CD8-positive, alpha-beta memory T cell (primary cell): ENCODE measurements at regions not wholly inside any gene's neighbourhood (a gene's known extent, or its start where the extent isn't known, plus 50 kb on each side); places are given as distances from the start of the nearest gene placed in this dataset.

ENCODE experiments used
- CTCF ChIA-PET: fragments of 350-600 bp; sonication (Branson Sonifier 250); formaldehyde crosslinking; loops from one replicate; lab custom pipeline; 2021; ENCODE audit warnings: antibody characterized with exemption; lab: Charles Lee
- POLR2A ChIA-PET: fragments of 350-600 bp; sonication (Branson Sonifier 250); formaldehyde crosslinking; loops from one replicate; lab custom pipeline; 2021; ENCODE audit warnings: antibody characterized with exemption; lab: Charles Lee
- DNase-seq, 5 donors: peaks; one replicate each; pipeline versions ENCODE4 v3.0.0 to v3.0.0-alpha.2; 2020 to 2022; ENCODE audit warnings: mixed read lengths in 1 of 5
- H3K27ac ChIP-seq: one replicate; pipeline ENCODE4 v1.7.0; 2013; ENCODE audit warnings: low read depth, mild to moderate bottlenecking, low read length, moderate library complexity
- H3K27me3 ChIP-seq: 2 replicates; pipeline ENCODE4 v1.7.0; 2013; ENCODE audit warnings: low read length, mild to moderate bottlenecking; ENCODE audit not compliant: insufficient read depth, poor library complexity, severe bottlenecking
- H3K36me3 ChIP-seq: 2 replicates; pipeline ENCODE4 v1.7.0; 2013; ENCODE audit warnings: mild to moderate bottlenecking, low read length, moderate library complexity; ENCODE audit not compliant: insufficient read depth
- H3K4me1 ChIP-seq: 2 replicates; pipeline ENCODE4 v1.7.0; 2013; ENCODE audit warnings: mild to moderate bottlenecking, low read length, moderate library complexity; ENCODE audit not compliant: insufficient read depth
- H3K4me3 ChIP-seq: 2 replicates; pipeline ENCODE4 v1.7.0; 2013; ENCODE audit warnings: mild to moderate bottlenecking, low read length
- H3K9me3 ChIP-seq: 2 replicates; pipeline ENCODE4 v1.7.0; 2013; ENCODE audit warnings: mild to moderate bottlenecking, low read length
- H3K27ac Mint-ChIP-seq, 8 donors: one replicate each; pipeline ENCODE4 v1.8.0; 2020 to 2021; ENCODE audit warnings: mixed read lengths in 8 of 8, mild to moderate bottlenecking in 6 of 8, inconsistent platforms in 3 of 8, moderate library complexity in 3 of 8
- H3K27me3 Mint-ChIP-seq, 2 donors: one replicate each; pipeline ENCODE4 v1.8.0; 2020 to 2021; ENCODE audit warnings: mixed read lengths in 2 of 2, mild to moderate bottlenecking in 1 of 2, moderate library complexity in 1 of 2
- H3K36me3 Mint-ChIP-seq, 3 donors: one replicate each; pipeline ENCODE4 v1.8.0; 2020 to 2021; ENCODE audit warnings: mixed read lengths in 3 of 3, inconsistent platforms in 1 of 3, mild to moderate bottlenecking in 1 of 3
- H3K4me1 Mint-ChIP-seq, 3 donors: one replicate each; pipeline ENCODE4 v1.8.0; 2020 to 2021; ENCODE audit warnings: mixed read lengths in 3 of 3, inconsistent platforms in 1 of 3, mild to moderate bottlenecking in 1 of 3
- H3K4me3 Mint-ChIP-seq, 7 donors: one replicate each; pipeline ENCODE4 v1.8.0; 2020 to 2021; ENCODE audit warnings: mixed read lengths in 7 of 7, mild to moderate bottlenecking in 6 of 7, moderate library complexity in 4 of 7, inconsistent platforms in 2 of 7
- H3K9me3 Mint-ChIP-seq, 5 donors: one replicate each; pipeline ENCODE4 v1.8.0; 2020 to 2022; ENCODE audit warnings: mixed read lengths in 5 of 5, mild to moderate bottlenecking in 3 of 5, moderate library complexity in 2 of 5, inconsistent platforms in 1 of 5

DNA sequence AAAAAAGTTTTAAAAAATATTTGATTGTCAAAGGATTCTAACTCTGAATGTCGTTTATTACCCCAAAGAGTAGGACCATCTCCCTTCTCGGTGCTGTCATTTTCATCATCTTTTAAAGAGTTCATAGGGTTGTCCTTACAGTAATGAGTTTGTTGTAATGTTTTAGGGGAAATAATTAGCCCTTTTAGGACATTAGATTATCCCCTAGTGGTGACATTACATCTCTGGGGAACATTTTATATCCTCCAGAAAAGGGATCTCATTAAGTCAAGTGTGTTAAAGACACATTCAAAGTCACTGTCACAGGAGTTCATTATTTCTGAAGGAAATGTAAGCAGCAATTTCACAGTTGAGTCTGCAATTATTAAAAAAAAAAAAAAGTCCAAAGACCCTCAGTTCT lies 99.3 kb upstream of the GJB6 start:
- ChIA-PET POLR2A (no interaction called here), CTCF (no interaction called here)
- H3K27ac Mint-ChIP-seq: no peak overlapping the region
- no peak overlapping the region for H3K4me3 ChIP-seq
- peaks cover 9 to 28% of the 10 kb centered on the region in 2 donors for H3K27me3 Mint-ChIP-seq
- no peaks in the 10 kb centered on the region for H3K4me1 Mint-ChIP-seq
- no peak overlapping the region for H3K27ac ChIP-seq
- H3K4me1 ChIP-seq: no peaks in the 10 kb centered on the region
- no peaks in the 10 kb centered on the region for H3K9me3 ChIP-seq
- H3K4me3 Mint-ChIP-seq: no peak overlapping the region
- H3K27me3 ChIP-seq: no peaks in the 10 kb centered on the region
- H3K36me3 ChIP-seq: no peaks in the 10 kb centered on the region
- peaks cover 0 to 7% (median 0%) of the 10 kb centered on the region in 3 donors for H3K36me3 Mint-ChIP-seq
- H3K9me3 Mint-ChIP-seq: peaks cover 0 to 8% (median 4%) of the 10 kb centered on the region in 5 donors
- no peak for DNase-seq

DNA sequence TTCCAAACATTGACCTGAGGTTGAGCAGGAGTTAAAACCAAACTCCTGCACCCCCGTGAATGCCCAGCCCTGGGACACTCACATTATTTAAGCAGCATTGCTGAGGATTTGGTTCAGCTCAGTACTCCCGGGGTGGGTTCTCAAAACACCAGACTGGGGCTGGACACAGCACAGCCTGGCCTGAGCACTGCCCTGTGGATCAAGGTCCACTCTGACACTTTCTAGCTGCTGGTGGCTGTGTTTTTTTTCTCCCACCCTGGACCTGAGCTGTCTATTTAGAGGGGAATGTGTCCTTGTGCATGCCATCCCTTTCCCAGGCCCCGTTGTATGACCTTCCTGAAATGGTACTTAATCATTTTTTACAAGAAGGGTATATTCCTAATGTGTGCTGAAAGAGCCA lies 94.7 kb upstream of the GJB6 start:
- Mint-ChIP-seq H3K4me3 (no peak overlapping the region), H3K9me3 (peaks cover 8 to 24% (median 20%) of the 10 kb centered on the region in 5 donors), H3K4me1 (no peaks in the 10 kb centered on the region), H3K27me3 (peaks cover 10 to 43% of the 10 kb centered on the region in 2 donors), H3K36me3 (peaks cover 0 to 13% (median 0%) of the 10 kb centered on the region in 3 donors), H3K27ac (no peak overlapping the region)
- no peaks in the 10 kb centered on the region for H3K4me1 ChIP-seq
- ChIA-PET CTCF (no interaction called here), POLR2A (no interaction called here)
- H3K9me3 ChIP-seq: no peaks in the 10 kb centered on the region
- H3K36me3 ChIP-seq: no peaks in the 10 kb centered on the region
- no peak for DNase-seq
- no peak overlapping the region for H3K4me3 ChIP-seq
- no peaks in the 10 kb centered on the region for H3K27me3 ChIP-seq
- H3K27ac ChIP-seq: no peak overlapping the region

GRCh38 chr13:20326276-20326675 lies 94.2 kb upstream of the GJB6 start:
- no peak overlapping the region for H3K4me3 ChIP-seq
- no peak overlapping the region for H3K27ac Mint-ChIP-seq
- H3K9me3 ChIP-seq: no peaks in the 10 kb centered on the region
- CTCF ChIA-PET: no interaction called here
- H3K27ac ChIP-seq: no peak overlapping the region
- POLR2A ChIA-PET: no interaction called here
- peaks cover 10 to 48% of the 10 kb centered on the region in 2 donors for H3K27me3 Mint-ChIP-seq
- no peak for DNase-seq
- peaks cover 8 to 24% (median 20%) of the 10 kb centered on the region in 5 donors for H3K9me3 Mint-ChIP-seq
- H3K36me3 ChIP-seq: no peaks in the 10 kb centered on the region
- H3K36me3 Mint-ChIP-seq: peaks cover 0 to 13% (median 0%) of the 10 kb centered on the region in 3 donors
- H3K27me3 ChIP-seq: no peaks in the 10 kb centered on the region
- H3K4me1 ChIP-seq: no peaks in the 10 kb centered on the region
- H3K4me3 Mint-ChIP-seq: no peak overlapping the region
- no peaks in the 10 kb centered on the region for H3K4me1 Mint-ChIP-seq

DNA sequence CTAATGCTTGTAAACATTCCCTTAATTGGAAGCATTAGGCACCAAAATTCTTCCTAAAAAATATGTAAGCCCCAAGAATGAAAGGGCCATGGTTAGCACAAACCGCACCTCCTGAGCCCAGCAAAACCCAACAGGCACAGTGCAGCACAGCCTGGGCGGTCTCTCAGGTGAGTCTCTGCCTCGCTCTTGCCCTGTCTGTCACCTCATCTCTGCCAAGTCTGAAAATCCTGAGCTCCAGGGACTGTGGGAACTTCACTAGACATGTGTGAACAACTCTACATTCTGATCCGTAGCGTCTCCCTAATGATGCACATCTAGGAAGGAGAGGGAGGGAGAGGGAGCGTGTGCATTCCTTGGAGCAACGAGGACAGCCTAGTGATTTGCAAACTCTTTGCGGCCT lies 88.8 kb upstream of the GJB6 start:
- H3K9me3 ChIP-seq: no peaks in the 10 kb centered on the region
- no peaks in the 10 kb centered on the region for H3K36me3 ChIP-seq
- ChIA-PET POLR2A (no interaction called here), CTCF (no interaction called here)
- H3K27me3 Mint-ChIP-seq: peaks cover 9 to 39% of the 10 kb centered on the region in 2 donors
- peaks cover 0 to 6% (median 0%) of the 10 kb centered on the region in 3 donors for H3K36me3 Mint-ChIP-seq
- peaks cover 8 to 17% (median 14%) of the 10 kb centered on the region in 5 donors for H3K9me3 Mint-ChIP-seq
- no peak overlapping the region for H3K4me3 ChIP-seq
- no peak for DNase-seq
- no peaks in the 10 kb centered on the region for H3K27me3 ChIP-seq
- no peaks in the 10 kb centered on the region for H3K4me1 Mint-ChIP-seq
- H3K27ac Mint-ChIP-seq: no peak overlapping the region
- H3K4me1 ChIP-seq: no peaks in the 10 kb centered on the region
- no peak overlapping the region for H3K4me3 Mint-ChIP-seq
- no peak overlapping the region for H3K27ac ChIP-seq

DNA sequence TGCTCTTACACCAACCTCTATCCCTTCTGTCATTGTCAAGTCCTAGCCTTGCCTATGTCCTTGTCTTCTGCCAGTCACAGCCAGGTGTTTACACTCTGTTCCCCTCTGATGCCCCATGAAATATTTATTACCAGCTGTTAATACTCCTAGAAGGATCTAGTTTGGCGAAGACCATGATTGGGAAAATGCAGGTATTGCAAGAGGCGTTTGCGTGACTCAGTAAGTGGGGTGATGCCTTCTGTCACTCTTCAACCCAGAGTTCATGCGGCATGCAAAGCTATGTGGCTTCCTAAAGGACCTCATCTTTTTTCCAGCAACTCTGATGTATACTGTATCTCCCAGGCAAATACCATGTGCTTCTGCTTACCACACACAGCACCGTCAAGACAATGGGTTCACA lies 81.8 kb upstream of the GJB6 start:
- no peak for DNase-seq
- Histone ChIP-seq H3K4me3 (no peak overlapping the region), H3K27me3 (no peaks in the 10 kb centered on the region), H3K9me3 (no peaks in the 10 kb centered on the region), H3K4me1 (no peaks in the 10 kb centered on the region), H3K36me3 (no peaks in the 10 kb centered on the region), H3K27ac (no peak overlapping the region)
- no peaks in the 10 kb centered on the region for H3K4me1 Mint-ChIP-seq
- H3K36me3 Mint-ChIP-seq: no peaks in the 10 kb centered on the region
- CTCF ChIA-PET: no interaction called here
- peaks cover 7 to 10% of the 10 kb centered on the region in 2 donors for H3K27me3 Mint-ChIP-seq
- no peak overlapping the region for H3K27ac Mint-ChIP-seq
- H3K9me3 Mint-ChIP-seq: no peaks in the 10 kb centered on the region
- POLR2A ChIA-PET: no interaction called here
- H3K4me3 Mint-ChIP-seq: no peak overlapping the region

- CTCF ChIA-PET: interaction anchor here (0.7 kb wide), 1 partner anchor 115 kb away, joined by 4 read pairs; no protein-coding TSS in a partner anchor
- Mint-ChIP-seq H3K4me1 (no peaks in the 10 kb centered on the region), H3K4me3 (no peak overlapping the region), H3K36me3 (peaks cover 0 to 6% (median 0%) of the 10 kb centered on the region in 3 donors), H3K27me3 (peaks cover 7 to 8% of the 10 kb centered on the region in 2 donors), H3K9me3 (peaks cover 7 to 12% (median 11%) of the 10 kb centered on the region in 5 donors), H3K27ac (no peak overlapping the region)
- DNase-seq: no peak
- no peak overlapping the region for H3K27ac ChIP-seq
- no peaks in the 10 kb centered on the region for H3K36me3 ChIP-seq
- H3K27me3 ChIP-seq: no peaks in the 10 kb centered on the region
- H3K9me3 ChIP-seq: no peaks in the 10 kb centered on the region
- no peaks in the 10 kb centered on the region for H3K4me1 ChIP-seq
- POLR2A ChIA-PET: no interaction called here
- no peak overlapping the region for H3K4me3 ChIP-seq
These were observed 80.2 kb upstream of the GJB6 start for GRCh38 chr13:20312292-20312691.

DNA sequence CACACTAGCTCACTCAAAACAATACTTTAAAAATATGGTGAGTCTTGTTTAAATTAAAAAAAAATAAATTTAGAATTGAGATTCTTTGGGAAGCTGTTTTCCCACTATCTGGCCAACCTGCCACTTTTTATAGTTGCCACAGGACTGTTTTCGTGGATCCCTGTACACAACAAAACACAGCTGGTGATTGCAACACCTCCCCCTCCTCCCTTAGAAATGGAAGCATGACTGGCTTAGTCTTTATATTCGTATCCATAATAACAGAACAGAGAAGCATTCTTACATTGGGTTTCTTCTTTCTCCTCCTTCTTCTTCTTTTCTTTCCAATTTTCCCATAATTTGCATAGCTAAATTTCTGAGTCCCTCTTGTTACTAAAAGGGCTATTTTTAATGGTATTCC lies 79.5 kb upstream of the GJB6 start:
- POLR2A ChIA-PET: no interaction called here
- H3K9me3 ChIP-seq: no peaks in the 10 kb centered on the region
- H3K4me3 ChIP-seq: no peak overlapping the region
- Mint-ChIP-seq H3K4me3 (no peak overlapping the region), H3K27ac (no peak overlapping the region), H3K27me3 (peaks cover 3 to 8% of the 10 kb centered on the region in 2 donors), H3K9me3 (peaks cover 7 to 18% (median 13%) of the 10 kb centered on the region in 5 donors), H3K36me3 (peaks cover 0 to 7% (median 0%) of the 10 kb centered on the region in 3 donors), H3K4me1 (no peaks in the 10 kb centered on the region)
- CTCF ChIA-PET: no interaction called here
- H3K27ac ChIP-seq: no peak overlapping the region
- no peaks in the 10 kb centered on the region for H3K27me3 ChIP-seq
- H3K36me3 ChIP-seq: no peaks in the 10 kb centered on the region
- no peaks in the 10 kb centered on the region for H3K4me1 ChIP-seq
- DNase-seq: no peak

DNA sequence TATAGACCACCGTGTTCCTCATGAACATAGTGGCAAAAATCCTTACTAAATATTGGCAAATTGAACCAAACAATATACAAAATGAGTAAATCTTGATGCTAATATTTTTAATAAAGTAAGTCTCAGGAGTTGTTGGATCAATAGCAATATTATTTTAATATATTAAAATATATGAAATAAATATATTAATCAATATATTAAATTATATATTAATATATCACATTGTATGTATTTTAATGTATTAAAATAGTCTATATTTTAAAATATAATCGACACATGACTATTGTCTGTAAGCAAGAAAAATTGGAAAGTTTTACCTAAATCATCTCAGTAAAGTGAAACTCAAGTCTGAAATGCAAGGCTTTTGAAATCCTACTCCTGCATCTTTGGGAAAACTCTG lies 78.9 kb upstream of the GJB6 start:
- Mint-ChIP-seq H3K36me3 (peaks cover 0 to 7% (median 0%) of the 10 kb centered on the region in 3 donors), H3K9me3 (peaks cover 7 to 19% (median 13%) of the 10 kb centered on the region in 5 donors), H3K27ac (no peak overlapping the region), H3K27me3 (peaks cover 3 to 9% of the 10 kb centered on the region in 2 donors), H3K4me1 (no peaks in the 10 kb centered on the region), H3K4me3 (no peak overlapping the region)
- no peak for DNase-seq
- Histone ChIP-seq H3K36me3 (no peaks in the 10 kb centered on the region), H3K27me3 (no peaks in the 10 kb centered on the region), H3K4me3 (no peak overlapping the region), H3K27ac (no peak overlapping the region), H3K4me1 (no peaks in the 10 kb centered on the region), H3K9me3 (no peaks in the 10 kb centered on the region)
- ChIA-PET CTCF (no interaction called here), POLR2A (no interaction called here)
